Osteocyte (in vitro differentiated cells): ENCODE measurements at regions not wholly inside any gene's neighbourhood (a gene's known extent, or its start where the extent isn't known, plus 50 kb on each side); places are given as distances from the start of the nearest gene placed in this dataset.

Experiments used
- DNase-seq: peaks from one replicate; pipeline ENCODE4 v3.0.0; 2021; ENCODE audit warnings: mixed read lengths; ENCODE audit not compliant: unreplicated experiment; ENCODE audit errors: extremely low spot score
- H3K27ac Mint-ChIP-seq: one replicate; pipeline ENCODE4 v1.8.0; 2021; ENCODE audit warnings: mild to moderate bottlenecking, mixed read lengths; ENCODE audit not compliant: unreplicated experiment
- H3K27me3 Mint-ChIP-seq: one replicate; pipeline ENCODE4 v1.8.0; 2021; ENCODE audit warnings: mixed read lengths; ENCODE audit not compliant: unreplicated experiment
- H3K36me3 Mint-ChIP-seq: one replicate; pipeline ENCODE4 v1.8.0; 2021; ENCODE audit warnings: mixed read lengths; ENCODE audit not compliant: unreplicated experiment
- H3K4me1 Mint-ChIP-seq: one replicate; pipeline ENCODE4 v1.8.0; 2021; ENCODE audit warnings: mixed read lengths; ENCODE audit not compliant: unreplicated experiment
- H3K4me3 Mint-ChIP-seq: one replicate; pipeline ENCODE4 v1.8.0; 2021; ENCODE audit warnings: mild to moderate bottlenecking, moderate library complexity, mixed read lengths; ENCODE audit not compliant: unreplicated experiment
- H3K9me3 Mint-ChIP-seq: one replicate; pipeline ENCODE4 v1.8.0; 2021; ENCODE audit warnings: mixed read lengths; ENCODE audit not compliant: unreplicated experiment
- CTCF ChIP-seq: fragments of 200-600 bp; sonication (generic); IDR thresholded peaks from 2 replicates; pipeline ENCODE4 v1.5.0; 2021; ENCODE audit warnings: antibody characterized with exemption, mild to moderate bottlenecking, moderate library complexity

GRCh38 chr13:44191103-44191502 lies 182.5 kb upstream of the SERP2 start:
- Mint-ChIP-seq H3K4me3 (no peak overlapping the region), H3K36me3 (no peaks in the 10 kb centered on the region), H3K9me3 (no peaks in the 10 kb centered on the region), H3K27ac (no peak overlapping the region), H3K27me3 (no peaks in the 10 kb centered on the region), H3K4me1 (peaks cover 2% of the 10 kb centered on the region)
- no peak for DNase-seq
- TF ChIP-seq CTCF = no peak

- DNase-seq = no peak
- H3K27me3 Mint-ChIP-seq = no peaks in the 10 kb centered on the region
- H3K36me3 Mint-ChIP-seq = no peaks in the 10 kb centered on the region
- no peak overlapping the region for H3K4me3 Mint-ChIP-seq
- H3K4me1 Mint-ChIP-seq = peaks cover 2% of the 10 kb centered on the region
- no peaks in the 10 kb centered on the region for H3K9me3 Mint-ChIP-seq
- TF ChIP-seq CTCF = peak; percentile 68
- H3K27ac Mint-ChIP-seq = no peak overlapping the region
Measured at GRCh38 chr13:44191504-44192171, 182.0 kb upstream of the SERP2 start.

GRCh38 chr13:44193731-44194130 lies 179.9 kb upstream of the SERP2 start:
- Mint-ChIP-seq H3K4me1 (peaks cover 11% of the 10 kb centered on the region), H3K9me3 (no peaks in the 10 kb centered on the region), H3K27me3 (no peaks in the 10 kb centered on the region), H3K27ac (no peak overlapping the region), H3K4me3 (no peak overlapping the region), H3K36me3 (no peaks in the 10 kb centered on the region)
- no peak for DNase-seq
- TF ChIP-seq CTCF = no peak

- Mint-ChIP-seq H3K36me3 (no peaks in the 10 kb centered on the region), H3K27me3 (no peaks in the 10 kb centered on the region), H3K4me3 (no peak overlapping the region), H3K4me1 (peaks cover 13% of the 10 kb centered on the region), H3K9me3 (no peaks in the 10 kb centered on the region), H3K27ac (no peak overlapping the region)
- TF ChIP-seq CTCF = no peak
- DNase-seq = no peak
Measured at GRCh38 chr13:44195245-44195644, 178.4 kb upstream of the SERP2 start.

GRCh38 chr13:44196196-44196751 lies 177.3 kb upstream of the SERP2 start:
- Mint-ChIP-seq H3K27me3 (no peaks in the 10 kb centered on the region), H3K36me3 (no peaks in the 10 kb centered on the region)
- DNase-seq = no peak

More at GRCh38 chr13:44196196-44196751, 177.3 kb upstream of the SERP2 start:
- Mint-ChIP-seq H3K27ac (no peak overlapping the region), H3K9me3 (no peaks in the 10 kb centered on the region), H3K4me3 (no peak overlapping the region), H3K4me1 (peaks cover 12% of the 10 kb centered on the region)
- no peak for TF ChIP-seq CTCF
